HEK293 (cell line): ENCODE measurements at regions not wholly inside any gene's neighbourhood (a gene's known extent, or its start where the extent isn't known, plus 50 kb on each side); places are given as distances from the start of the nearest gene placed in this dataset.

Source experiments
- CTCF ChIA-PET: fragments of 350-600 bp; formaldehyde crosslinking; extraction: SDS; loops from one replicate; lab custom pipeline; 2021; ENCODE audit warnings: antibody characterized with exemption; lab: Yijun Ruan, JAX
- POLR2A ChIA-PET: fragments of 300-600 bp; formaldehyde crosslinking; extraction: SDS; loops from one replicate; lab custom pipeline; 2020; ENCODE audit warnings: antibody characterized with exemption, inconsistent platforms; lab: Yijun Ruan, JAX
- H3K27ac ChIP-seq: fragments of 200-500 bp; sonication (Bioruptor generic); 2 replicates; pipeline ENCODE4 v1.5.1; 2014; ENCODE audit warnings: low read depth, low read length, control low read depth, inconsistent platforms; ENCODE audit errors: extremely low read depth
- H3K36me3 ChIP-seq, 2 experiments: fragments of 200-500 bp in 1 of 2; sonication (Bioruptor generic) in 1 of 2; 1 replicate in 1 of 2; 2 replicates in 1 of 2; pipeline ENCODE4 v1.5.1; 2014 to 2017; ENCODE audit warnings: inconsistent platforms in 2 of 2, low read length in 2 of 2; ENCODE audit not compliant: control insufficient read depth in 2 of 2, insufficient read depth in 1 of 2
- H3K4me1 ChIP-seq: fragments of 200-500 bp; sonication (Bioruptor generic); 2 replicates; pipeline ENCODE4 v1.5.1; 2014; ENCODE audit warnings: mild to moderate bottlenecking, low read length, inconsistent platforms; ENCODE audit not compliant: control insufficient read depth, insufficient read depth
- H3K4me3 ChIP-seq: 2 replicates; pipeline ENCODE4 v1.5.1; 2011; ENCODE audit warnings: low read depth, mild to moderate bottlenecking, control low read depth, low read length, moderate library complexity
- H3K9me3 ChIP-seq: fragments of 200-500 bp; sonication (Bioruptor generic); 2 replicates; pipeline ENCODE4 v1.5.1; 2014; ENCODE audit warnings: low read depth, low read length, inconsistent platforms; ENCODE audit not compliant: control insufficient read depth, insufficient read depth
- GFI1B ChIP-seq: fragments of 450-650 bp; formaldehyde crosslinking; IDR thresholded peaks from 2 replicates; pipeline ENCODE4 v1.5.1; 2016; ENCODE audit warnings: missing biosample characterization, missing genetic modification characterization
- HIC1 ChIP-seq: fragments of 450-650 bp; formaldehyde crosslinking; IDR thresholded peaks from 2 replicates; pipeline ENCODE4 v1.5.1; 2016; ENCODE audit warnings: missing biosample characterization, missing genetic modification characterization
- HOXC10 ChIP-seq: sonication (generic); formaldehyde crosslinking; IDR thresholded peaks from 2 replicates; pipeline ENCODE4 v1.8.1; 2023; ENCODE audit warnings: mild to moderate bottlenecking, missing genetic modification reagents
- KLF10 ChIP-seq: fragments of 450-650 bp; IDR thresholded peaks from 2 replicates; pipeline ENCODE4 v1.5.1; 2018; ENCODE audit warnings: missing biosample characterization, mild to moderate bottlenecking, missing genetic modification characterization
- MYNN ChIP-seq: fragments of 450-650 bp; formaldehyde crosslinking; IDR thresholded peaks from 2 replicates; pipeline ENCODE4 v1.5.1; 2016; ENCODE audit warnings: missing biosample characterization, missing genetic modification characterization, borderline replicate concordance
- PRDM1 ChIP-seq: fragments of 450-650 bp; formaldehyde crosslinking; IDR thresholded peaks from 2 replicates; pipeline ENCODE4; 2016; ENCODE audit warnings: missing biosample characterization, missing genetic modification characterization
- PRDM10 ChIP-seq: fragments of 450-650 bp; formaldehyde crosslinking; IDR thresholded peaks from 2 replicates; pipeline ENCODE4 v1.5.1; 2016; ENCODE audit warnings: missing biosample characterization, missing genetic modification characterization
- ZEB2 ChIP-seq: fragments of 450-650 bp; formaldehyde crosslinking; IDR thresholded peaks from 2 replicates; pipeline ENCODE4 v1.5.1; 2016; ENCODE audit warnings: missing biosample characterization, missing genetic modification characterization
- ZFP37 ChIP-seq: fragments of 450-650 bp; formaldehyde crosslinking; IDR thresholded peaks from 2 replicates; pipeline ENCODE4 v1.5.1; 2016; ENCODE audit warnings: missing biosample characterization, missing genetic modification characterization
- ZNF114 ChIP-seq: fragments of 450-650 bp; formaldehyde crosslinking; IDR thresholded peaks from 2 replicates; pipeline ENCODE4 v1.5.0; 2017; ENCODE audit warnings: missing biosample characterization, missing genetic modification characterization
- ZNF175 ChIP-seq: fragments of 450-650 bp; formaldehyde crosslinking; IDR thresholded peaks from 2 replicates; pipeline ENCODE4 v1.5.1; 2016; ENCODE audit warnings: missing biosample characterization, missing genetic modification characterization
- ZNF221 ChIP-seq: fragments of 450-650 bp; formaldehyde crosslinking; IDR thresholded peaks from 2 replicates; pipeline ENCODE4 v1.5.1; 2017; ENCODE audit warnings: missing biosample characterization, missing genetic modification characterization, borderline replicate concordance
- ZNF239 ChIP-seq: fragments of 450-650 bp; formaldehyde crosslinking; IDR thresholded peaks from 2 replicates; pipeline ENCODE4 v1.5.1; 2016; ENCODE audit warnings: missing biosample characterization, missing genetic modification characterization
- ZNF248 ChIP-seq: fragments of 450-650 bp; formaldehyde crosslinking; IDR thresholded peaks from 2 replicates; pipeline ENCODE4 v1.5.1; 2017; ENCODE audit warnings: missing biosample characterization, missing genetic modification characterization
- ZNF391 ChIP-seq: fragments of 450-650 bp; formaldehyde crosslinking; IDR thresholded peaks from 2 replicates; pipeline ENCODE4 v1.5.1; 2016; ENCODE audit warnings: low read depth, missing biosample characterization, missing genetic modification characterization, borderline replicate concordance
- ZNF549 ChIP-seq: fragments of 450-650 bp; IDR thresholded peaks from 2 replicates; pipeline ENCODE4 v1.5.1; 2018; ENCODE audit warnings: missing biosample characterization, missing genetic modification characterization, mild to moderate bottlenecking, inconsistent platforms, moderate library complexity
- ZNF639 ChIP-seq: fragments of 450-650 bp; formaldehyde crosslinking; IDR thresholded peaks from 2 replicates; pipeline ENCODE4 v1.5.1; 2016; ENCODE audit warnings: missing biosample characterization, missing genetic modification characterization
- ZNF664 ChIP-seq: fragments of 450-650 bp; formaldehyde crosslinking; IDR thresholded peaks from 2 replicates; pipeline ENCODE4 v1.5.1; 2016; ENCODE audit warnings: missing biosample characterization, missing genetic modification characterization
- ZNF707 ChIP-seq: fragments of 450-650 bp; formaldehyde crosslinking; IDR thresholded peaks from 2 replicates; pipeline ENCODE4 v1.5.1; 2016; ENCODE audit warnings: missing biosample characterization, missing genetic modification characterization
- ZNF792 ChIP-seq: fragments of 450-650 bp; formaldehyde crosslinking; IDR thresholded peaks from 2 replicates; pipeline ENCODE4 v1.5.1; 2016; ENCODE audit warnings: missing biosample characterization, missing genetic modification characterization
- ZSCAN5A ChIP-seq: fragments of 450-650 bp; formaldehyde crosslinking; IDR thresholded peaks from 2 replicates; pipeline ENCODE4 v1.5.1; 2016; ENCODE audit warnings: missing biosample characterization, missing genetic modification characterization
- TF ChIP-seq, protein P1 (sequence below): fragments of 450-650 bp; formaldehyde crosslinking; IDR thresholded peaks from 2 replicates; pipeline ENCODE4 v1.5.1; 2017; ENCODE audit warnings: missing biosample characterization, mild to moderate bottlenecking, missing genetic modification characterization, moderate library complexity

DNA sequence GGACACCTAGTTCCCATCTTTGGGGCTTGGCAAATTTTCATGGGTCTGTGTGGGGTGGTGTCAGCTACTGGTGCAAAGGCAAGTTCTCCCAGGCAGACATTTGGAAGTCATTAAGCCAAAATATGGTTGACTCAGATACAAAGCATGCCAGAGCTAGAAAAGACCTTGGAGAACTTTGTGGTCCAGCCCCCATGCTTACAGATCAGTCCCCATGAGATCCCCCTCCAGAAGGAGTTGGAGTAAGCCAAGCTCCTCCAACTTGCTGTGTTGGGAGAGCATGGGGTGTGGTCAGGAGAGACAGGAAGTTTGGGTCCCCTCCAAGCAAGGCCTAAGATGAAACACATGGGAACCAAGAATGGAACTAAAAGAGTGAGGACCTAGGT lies 224.5 kb downstream of the CYP26B1 start:
- ChIA-PET POLR2A (no interaction called here), CTCF (interaction anchor here (0.5 to 7.8 kb wide), 39 partner anchors 8 to 818 kb away, joined by 3 to 103 read pairs (median 5); no protein-coding TSS in a partner anchor)
- H3K4me3 ChIP-seq = no peak overlapping the region
- no peak for TF ChIP-seq PRDM1 (tag by site-specific recombination)
- TF ChIP-seq KLF10 (tag by site-specific recombination) = no peak
- no peak for TF ChIP-seq MYNN
- TF ChIP-seq, protein P1, sequence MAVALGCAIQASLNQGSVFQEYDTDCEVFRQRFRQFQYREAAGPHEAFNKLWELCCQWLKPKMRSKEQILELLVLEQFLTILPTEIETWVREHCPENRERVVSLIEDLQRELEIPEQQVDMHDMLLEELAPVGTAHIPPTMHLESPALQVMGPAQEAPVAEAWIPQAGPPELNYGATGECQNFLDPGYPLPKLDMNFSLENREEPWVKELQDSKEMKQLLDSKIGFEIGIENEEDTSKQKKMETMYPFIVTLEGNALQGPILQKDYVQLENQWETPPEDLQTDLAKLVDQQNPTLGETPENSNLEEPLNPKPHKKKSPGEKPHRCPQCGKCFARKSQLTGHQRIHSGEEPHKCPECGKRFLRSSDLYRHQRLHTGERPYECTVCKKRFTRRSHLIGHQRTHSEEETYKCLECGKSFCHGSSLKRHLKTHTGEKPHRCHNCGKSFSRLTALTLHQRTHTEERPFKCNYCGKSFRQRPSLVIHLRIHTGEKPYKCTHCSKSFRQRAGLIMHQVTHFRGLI = no peak
- no peak for TF ChIP-seq HOXC10 (CRISPR knock-in tag)
- TF ChIP-seq GFI1B (tag by site-specific recombination) = no peak
- TF ChIP-seq ZNF639 (tag by site-specific recombination) = no peak
- TF ChIP-seq ZNF239 (tag by site-specific recombination) = no peak
- TF ChIP-seq ZNF707 (tag by site-specific recombination) = no peak
- TF ChIP-seq ZNF549 (tag by site-specific recombination) = no peak
- TF ChIP-seq HIC1 (tag by site-specific recombination) = no peak
- TF ChIP-seq ZNF248 (tag by site-specific recombination) = no peak
- H3K9me3 ChIP-seq = no peaks in the 10 kb centered on the region
- no peaks in the 10 kb centered on the region for H3K4me1 ChIP-seq
- no peaks in the 10 kb centered on the region for H3K36me3 ChIP-seq
- H3K27ac ChIP-seq = no peak overlapping the region

- CTCF ChIA-PET = interaction anchor here (0.6 to 7.8 kb wide), 14 partner anchors 13 to 808 kb away, joined by 3 to 103 read pairs (median 6); no protein-coding TSS in a partner anchor
Measured at GRCh38 chr2:71922499-71923142, 225.0 kb downstream of the CYP26B1 start.

More at GRCh38 chr2:71922499-71923142, 225.0 kb downstream of the CYP26B1 start:
- Histone ChIP-seq H3K4me3 (no peak overlapping the region), H3K4me1 (no peaks in the 10 kb centered on the region), H3K9me3 (no peaks in the 10 kb centered on the region), H3K27ac (no peak overlapping the region)
- POLR2A ChIA-PET = no interaction called here
- no peak for TF ChIP-seq ZFP37 (tag by site-specific recombination)
- no peak for TF ChIP-seq ZNF221 (tag by site-specific recombination)
- TF ChIP-seq ZEB2 = no peak
- no peak for TF ChIP-seq ZNF175 (tag by site-specific recombination)
- no peak for TF ChIP-seq ZSCAN5A (tag by site-specific recombination)
- no peak for TF ChIP-seq ZNF114
- no peak for TF ChIP-seq ZNF664 (tag by site-specific recombination)
- no peak for TF ChIP-seq PRDM10 (tag by site-specific recombination)
- TF ChIP-seq ZNF391 (tag by site-specific recombination) = no peak
- TF ChIP-seq ZNF792 (tag by site-specific recombination) = no peak
- TF ChIP-seq, all 188 proteins: peak for 0
- no peaks in the 10 kb centered on the region for H3K36me3 ChIP-seq
